Astrocyte (in vitro differentiated cells and primary cell): ENCODE measurements at regions not wholly inside any gene's neighbourhood (a gene's known extent, or its start where the extent isn't known, plus 50 kb on each side); places are given as distances from the start of the nearest gene placed in this dataset.
A peak's percentile ranks its signal among the peaks of the same experiment; 100 is the strongest.
"Not testable (repeated sequence)": the region's sequence is repeated elsewhere in the genome, so short reads cannot be mapped to it uniquely, and the experiment has no call there.

ENCODE experiments used
- DNase-seq: peaks from one replicate; pipeline ENCODE4 v3.0.0-alpha.2; 2010; ENCODE audit warnings: low read depth
- FAIRE-seq: peaks from 2 replicates; lab custom pipeline; 2011; peaks lifted over from hg19 to GRCh38; lab: Jason Lieb, UNC
- H2AFZ ChIP-seq: 2 replicates; pipeline ENCODE4 v1.6.0; 2012; ENCODE audit warnings: low read depth, low read length, inconsistent platforms
- H3K27ac ChIP-seq: 2 replicates; pipeline ENCODE4 v1.5.1; 2011; ENCODE audit warnings: low read depth, low read length, inconsistent platforms
- H3K27me3 ChIP-seq: 2 replicates; pipeline ENCODE4 v1.6.0; 2011; ENCODE audit warnings: low read length, inconsistent platforms; ENCODE audit not compliant: insufficient read depth
- H3K36me3 ChIP-seq: 2 replicates; pipeline ENCODE4 v1.5.1; 2011; ENCODE audit warnings: low read length, inconsistent platforms; ENCODE audit not compliant: insufficient read depth
- H3K4me1 ChIP-seq: 2 replicates; pipeline ENCODE4 v1.5.1; 2011; ENCODE audit warnings: low read length, inconsistent platforms; ENCODE audit not compliant: insufficient read depth
- H3K4me2 ChIP-seq: 2 replicates; pipeline ENCODE4 v1.6.0; 2012; ENCODE audit warnings: low read length, inconsistent platforms
- H3K4me3 ChIP-seq: 2 replicates; pipeline ENCODE4 v1.5.1; 2011; ENCODE audit warnings: low read depth, mild to moderate bottlenecking, low read length, inconsistent platforms; ENCODE audit not compliant: insufficient read depth
- H3K79me2 ChIP-seq: 2 replicates; pipeline ENCODE4 v1.6.0; 2012; ENCODE audit warnings: mild to moderate bottlenecking, low read length, inconsistent platforms; ENCODE audit not compliant: insufficient read depth
- H3K9ac ChIP-seq: 2 replicates; pipeline ENCODE4 v1.6.0; 2012; ENCODE audit warnings: mild to moderate bottlenecking, low read length, inconsistent platforms
- H3K9me3 ChIP-seq: 2 replicates; pipeline ENCODE4 v1.5.1; 2012; ENCODE audit warnings: low read depth, mild to moderate bottlenecking, low read length, inconsistent platforms; ENCODE audit not compliant: insufficient read depth
- H4K20me1 ChIP-seq: 2 replicates; pipeline ENCODE4 v1.6.0; 2012; ENCODE audit warnings: low read length, inconsistent platforms; ENCODE audit not compliant: insufficient read depth
- H3K27ac Mint-ChIP-seq: one replicate; pipeline ENCODE4 v1.8.0; 2021; ENCODE audit warnings: mild to moderate bottlenecking, mixed read lengths; ENCODE audit not compliant: unreplicated experiment
- H3K27me3 Mint-ChIP-seq: one replicate; pipeline ENCODE4 v1.8.0; 2021; ENCODE audit warnings: low read depth, mixed read lengths; ENCODE audit not compliant: unreplicated experiment
- H3K36me3 Mint-ChIP-seq: one replicate; pipeline ENCODE4 v1.8.0; 2021; ENCODE audit warnings: low read depth, mixed read lengths; ENCODE audit not compliant: unreplicated experiment
- H3K4me1 Mint-ChIP-seq: one replicate; pipeline ENCODE4 v1.8.0; 2021; ENCODE audit warnings: low read depth, mixed read lengths; ENCODE audit not compliant: unreplicated experiment
- H3K4me3 Mint-ChIP-seq: one replicate; pipeline ENCODE4 v1.8.0; 2021; ENCODE audit warnings: mild to moderate bottlenecking, moderate library complexity, mixed read lengths; ENCODE audit not compliant: unreplicated experiment
- H3K9me3 Mint-ChIP-seq: one replicate; pipeline ENCODE4 v1.8.0; 2021; ENCODE audit warnings: mild to moderate bottlenecking, mixed read lengths; ENCODE audit not compliant: unreplicated experiment
- EZH2 ChIP-seq: IDR thresholded peaks from 2 replicates; pipeline ENCODE4 v1.6.1; 2012; ENCODE audit warnings: mild to moderate bottlenecking, low read length, inconsistent platforms; ENCODE audit not compliant: insufficient read depth
- TF ChIP-seq, protein P1 (sequence below): IDR thresholded peaks from 2 replicates; pipeline ENCODE4 v1.5.1; 2011; ENCODE audit warnings: low read depth, mild to moderate bottlenecking, inconsistent platforms, low read length, moderate library complexity; ENCODE audit not compliant: insufficient read depth

DNA sequence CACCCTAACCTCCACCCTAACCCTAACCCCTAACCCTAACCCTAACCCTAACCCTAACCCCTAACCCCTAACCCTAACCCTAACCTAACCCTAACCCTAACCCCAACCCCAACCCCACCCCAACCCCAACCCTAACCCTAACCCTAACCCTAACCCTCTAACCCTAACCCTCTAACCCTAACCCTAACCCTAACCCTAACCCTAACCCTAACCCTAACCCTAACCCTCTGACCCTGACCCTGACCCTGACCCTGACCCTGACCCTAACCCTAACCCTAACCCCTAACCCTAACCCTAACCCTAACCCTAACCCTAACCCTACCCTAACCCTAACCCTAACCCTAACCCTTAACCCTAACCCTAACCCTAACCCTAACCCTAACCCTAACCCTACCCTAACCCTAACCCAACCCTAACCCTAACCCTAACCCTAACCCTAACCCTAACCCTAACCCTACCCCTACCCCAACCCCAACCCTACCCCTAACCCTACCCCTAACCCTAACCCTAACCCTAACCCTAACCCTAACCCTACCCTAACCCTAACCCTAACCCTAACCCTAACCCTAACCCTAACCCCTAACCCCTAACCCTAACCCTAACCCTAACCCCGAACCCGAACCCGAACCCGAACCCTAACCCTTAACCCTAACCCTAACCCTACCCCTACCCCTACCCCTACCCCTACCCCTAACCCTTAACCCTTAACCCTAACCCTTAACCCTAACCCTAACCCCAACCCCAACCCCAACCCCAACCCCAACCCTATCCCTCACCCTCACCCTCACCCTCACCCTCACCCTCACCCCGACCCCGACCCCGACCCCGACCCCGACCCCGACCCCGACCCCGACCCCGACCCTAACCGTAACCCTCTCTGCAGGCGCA, 186.2 kb upstream of the CHL1 start:
- H2AFZ ChIP-seq, H4K20me1 ChIP-seq, H3K36me3 Mint-ChIP-seq, H3K4me1 ChIP-seq, H3K27me3 ChIP-seq, H3K36me3 ChIP-seq, H3K79me2 ChIP-seq, H3K4me3 Mint-ChIP-seq, H3K9me3 Mint-ChIP-seq, FAIRE-seq, H3K4me1 Mint-ChIP-seq, H3K4me3 ChIP-seq, H3K9ac ChIP-seq, H3K27ac Mint-ChIP-seq, H3K27ac ChIP-seq, H3K27me3 Mint-ChIP-seq, H3K4me2 ChIP-seq, H3K9me3 ChIP-seq: not testable (repeated sequence)
- peak; percentile 2 for DNase-seq

DNA sequence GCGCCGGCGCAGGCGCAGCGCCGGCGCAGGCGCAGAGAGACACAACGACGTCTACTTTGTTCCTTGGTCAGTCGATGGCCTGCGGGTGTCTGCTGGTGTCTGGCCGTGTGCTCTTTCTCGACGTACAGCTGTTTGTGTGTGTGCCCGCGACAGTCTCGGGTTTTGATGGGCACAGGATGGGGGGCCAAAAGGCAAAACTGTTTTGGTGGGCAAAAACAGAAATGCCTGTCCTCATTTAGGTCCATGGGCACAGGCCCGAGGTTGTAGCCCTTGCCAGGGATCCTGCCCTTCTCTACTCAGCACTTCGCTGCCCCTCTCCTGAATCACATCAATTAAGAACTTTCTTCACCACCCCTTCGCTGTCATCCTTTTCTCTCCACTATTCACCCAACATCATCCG, 184.8 kb upstream of the CHL1 start:
- Histone ChIP-seq H3K9me3 (no peaks in the 10 kb centered on the region), H3K79me2 (no peaks in the 10 kb centered on the region), H3K4me1 (no peaks in the 10 kb centered on the region), H3K4me3 (no peak overlapping the region), H3K27ac (no peak overlapping the region), H3K27me3 (no peaks in the 10 kb centered on the region), H3K4me2 (peak overlapping the region; percentile 44), H3K9ac (no peak overlapping the region), H3K36me3 (no peaks in the 10 kb centered on the region), H4K20me1 (no peaks in the 10 kb centered on the region), H2AFZ (peak overlapping the region; percentile 52)
- DNase-seq = no peak
- no peaks in the 10 kb centered on the region for H3K27me3 Mint-ChIP-seq
- TF ChIP-seq, protein P1, sequence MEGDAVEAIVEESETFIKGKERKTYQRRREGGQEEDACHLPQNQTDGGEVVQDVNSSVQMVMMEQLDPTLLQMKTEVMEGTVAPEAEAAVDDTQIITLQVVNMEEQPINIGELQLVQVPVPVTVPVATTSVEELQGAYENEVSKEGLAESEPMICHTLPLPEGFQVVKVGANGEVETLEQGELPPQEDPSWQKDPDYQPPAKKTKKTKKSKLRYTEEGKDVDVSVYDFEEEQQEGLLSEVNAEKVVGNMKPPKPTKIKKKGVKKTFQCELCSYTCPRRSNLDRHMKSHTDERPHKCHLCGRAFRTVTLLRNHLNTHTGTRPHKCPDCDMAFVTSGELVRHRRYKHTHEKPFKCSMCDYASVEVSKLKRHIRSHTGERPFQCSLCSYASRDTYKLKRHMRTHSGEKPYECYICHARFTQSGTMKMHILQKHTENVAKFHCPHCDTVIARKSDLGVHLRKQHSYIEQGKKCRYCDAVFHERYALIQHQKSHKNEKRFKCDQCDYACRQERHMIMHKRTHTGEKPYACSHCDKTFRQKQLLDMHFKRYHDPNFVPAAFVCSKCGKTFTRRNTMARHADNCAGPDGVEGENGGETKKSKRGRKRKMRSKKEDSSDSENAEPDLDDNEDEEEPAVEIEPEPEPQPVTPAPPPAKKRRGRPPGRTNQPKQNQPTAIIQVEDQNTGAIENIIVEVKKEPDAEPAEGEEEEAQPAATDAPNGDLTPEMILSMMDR = no peak
- no peak for TF ChIP-seq EZH2
- no peaks in the 10 kb centered on the region for H3K36me3 Mint-ChIP-seq
- H3K4me3 Mint-ChIP-seq = no peak overlapping the region
- no peak overlapping the region for H3K27ac Mint-ChIP-seq
- no peaks in the 10 kb centered on the region for H3K4me1 Mint-ChIP-seq
- H3K9me3 Mint-ChIP-seq = peaks cover 3% of the 10 kb centered on the region
- FAIRE-seq = no peak

DNA sequence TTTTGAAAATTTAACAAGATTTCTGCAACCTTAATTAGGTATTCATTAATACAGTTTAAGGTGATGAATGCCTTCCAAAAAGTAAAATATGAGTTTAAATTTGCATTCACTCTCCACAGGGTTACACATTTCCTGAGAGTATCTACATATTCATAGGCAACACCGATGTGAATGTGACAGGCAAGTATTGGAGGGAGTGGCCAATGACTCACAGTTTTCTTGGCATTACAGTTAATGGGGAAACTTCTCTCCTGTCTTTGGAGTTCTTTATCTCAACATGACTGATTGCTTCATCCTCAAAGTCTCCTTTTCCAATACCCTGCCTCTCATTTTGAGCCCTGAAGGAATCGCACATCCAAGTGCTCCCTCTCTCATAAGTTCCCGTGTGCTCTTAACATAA, 181.9 kb upstream of the CHL1 start:
- Histone ChIP-seq H3K36me3 (no peaks in the 10 kb centered on the region), H3K9me3 (no peaks in the 10 kb centered on the region), H3K4me2 (no peak overlapping the region), H3K4me1 (no peaks in the 10 kb centered on the region), H4K20me1 (no peaks in the 10 kb centered on the region), H3K9ac (no peak overlapping the region), H2AFZ (no peak overlapping the region), H3K79me2 (no peaks in the 10 kb centered on the region), H3K4me3 (no peak overlapping the region), H3K27me3 (no peaks in the 10 kb centered on the region), H3K27ac (no peak overlapping the region)
- FAIRE-seq (no peak), DNase-seq (no peak)
- no peak for TF ChIP-seq EZH2
- TF ChIP-seq, protein P1 = no peak
- H3K27me3 Mint-ChIP-seq = no peaks in the 10 kb centered on the region
- H3K4me1 Mint-ChIP-seq = no peaks in the 10 kb centered on the region
- no peaks in the 10 kb centered on the region for H3K36me3 Mint-ChIP-seq
- H3K4me3 Mint-ChIP-seq = no peak overlapping the region
- H3K27ac Mint-ChIP-seq = no peak overlapping the region
- peaks cover 3% of the 10 kb centered on the region for H3K9me3 Mint-ChIP-seq
